Caco-2 (cell line): ENCODE measurements at regions not wholly inside any gene's neighbourhood (a gene's known extent, or its start where the extent isn't known, plus 50 kb on each side); places are given as distances from the start of the nearest gene placed in this dataset.

Experiments
- BruUV-seq: library from RNA; stranded (reverse); fragments of 400-500 nt; replicated peaks from 2 replicates; lab custom pipeline; 2021; lab: Mats Ljungman, UMichigan
- CTCF ChIA-PET: fragments of 300-600 bp; sonication (Branson Sonifier 250); formaldehyde crosslinking; loops from one replicate; lab custom pipeline; 2022; ENCODE audit warnings: antibody characterized with exemption; lab: Charles Lee
- POLR2A ChIA-PET: fragments of 300-600 bp; sonication (Branson Sonifier 250); formaldehyde crosslinking; loops from one replicate; lab custom pipeline; 2022; ENCODE audit warnings: antibody characterized with exemption; lab: Charles Lee
- DNase-seq, 2 experiments: peaks; one replicate each; pipeline versions ENCODE4 v3.0.0 to v3.0.0-alpha.2; 2020 to 2022
- H3K27me3 ChIP-seq: replicated peaks from 2 replicates; pipeline ENCODE4 v1.6.0; 2011; ENCODE audit warnings: low read length; ENCODE audit not compliant: control insufficient read depth, insufficient read depth
- H3K36me3 ChIP-seq: 2 replicates; pipeline ENCODE4 v1.5.1; 2011; ENCODE audit warnings: low read length; ENCODE audit not compliant: control insufficient read depth, insufficient read depth
- H3K4me1 ChIP-seq: fragments of 250-450 bp; sonication (Bioruptor Pico); 2 replicates; pipeline ENCODE4 v1.5.1; 2020; ENCODE audit warnings: mild to moderate bottlenecking
- H3K4me3 ChIP-seq: 2 replicates; pipeline ENCODE4 v1.5.1; 2011; ENCODE audit warnings: low read depth, mild to moderate bottlenecking, control low read depth, low read length
- H3K9me3 ChIP-seq: fragments of 250-450 bp; sonication (Bioruptor Pico); 2 replicates; pipeline ENCODE4 v1.5.1; 2020; ENCODE audit warnings: mild to moderate bottlenecking, moderate library complexity
- H3K27ac Mint-ChIP-seq: one replicate; pipeline ENCODE4 v1.8.0; 2022; ENCODE audit warnings: mixed read lengths; ENCODE audit not compliant: unreplicated experiment
- H3K27me3 Mint-ChIP-seq: one replicate; pipeline ENCODE4 v1.8.0; 2022; ENCODE audit warnings: mixed read lengths; ENCODE audit not compliant: insufficient read depth, unreplicated experiment
- H3K36me3 Mint-ChIP-seq: one replicate; pipeline ENCODE4 v1.8.0; 2022; ENCODE audit warnings: mild to moderate bottlenecking, mixed read lengths; ENCODE audit not compliant: insufficient read depth, unreplicated experiment
- H3K4me1 Mint-ChIP-seq: one replicate; pipeline ENCODE4 v1.8.0; 2022; ENCODE audit warnings: low read depth, mixed read lengths; ENCODE audit not compliant: unreplicated experiment
- H3K4me3 Mint-ChIP-seq: one replicate; pipeline ENCODE4 v1.8.0; 2022; ENCODE audit warnings: mild to moderate bottlenecking, moderate library complexity, mixed read lengths; ENCODE audit not compliant: unreplicated experiment
- H3K9me3 Mint-ChIP-seq: one replicate; pipeline ENCODE4 v1.8.0; 2022; ENCODE audit warnings: mixed read lengths; ENCODE audit not compliant: unreplicated experiment
- intact Hi-C: fragments of 100-400 bp; cut with micrococcal nuclease; formaldehyde crosslinking; loops from one replicate; pipeline ENCODE4 v1.10.0; 2022; ENCODE audit not compliant: unreplicated experiment
- TF ChIP-seq, protein P1 (sequence below), 2 experiments: fragments of 200-600 bp in 1 of 2; IDR thresholded peaks; 1 replicate in 1 of 2; 2 replicates in 1 of 2; pipeline versions ENCODE4 v1.5.1 to v1.8.0; 2011 to 2022; ENCODE audit warnings: antibody characterized with exemption in 1 of 2, control low read depth in 1 of 2, inconsistent platforms in 1 of 2, low read depth in 1 of 2, low read length in 1 of 2, mild to moderate bottlenecking in 1 of 2, moderate library complexity in 1 of 2; ENCODE audit not compliant: insufficient read depth in 1 of 2, severe bottlenecking in 1 of 2, unreplicated experiment in 1 of 2

DNA sequence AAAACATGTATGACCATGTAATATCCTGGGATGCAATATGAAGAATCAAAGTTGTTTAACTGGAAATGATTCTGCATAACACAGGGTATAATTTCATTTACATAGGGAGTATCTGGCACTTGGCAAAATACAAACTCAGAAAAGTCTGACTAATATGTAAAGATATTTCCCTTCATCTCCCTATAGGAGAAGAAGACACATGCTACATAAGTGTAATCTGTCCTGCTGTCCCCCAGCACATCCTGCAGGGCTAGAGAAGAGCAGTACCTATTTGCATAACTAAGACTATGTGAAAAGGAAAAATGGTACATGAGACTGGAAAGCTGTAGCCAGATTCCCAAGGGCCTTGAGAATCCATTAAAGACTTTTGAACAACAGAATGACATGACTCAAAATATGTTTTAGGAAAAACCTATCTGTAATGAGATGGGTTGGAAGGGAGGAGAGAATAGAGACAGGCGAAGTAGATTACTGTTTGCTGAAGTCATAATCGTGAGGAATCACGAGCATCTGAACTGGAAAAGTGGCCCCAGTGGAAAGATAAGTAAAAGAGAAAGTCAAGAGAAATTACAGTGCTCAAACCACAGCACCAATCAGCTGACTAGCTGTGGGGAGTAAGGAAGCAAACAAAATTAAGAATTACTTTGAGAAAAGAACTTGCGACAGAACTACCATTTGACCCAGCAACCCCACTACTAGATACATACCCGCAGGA lies 155.1 kb upstream of the HMGA2 start:
- no peaks in the 10 kb centered on the region for H3K4me1 Mint-ChIP-seq
- DNase-seq, result no peak
- no peak overlapping the region for H3K27ac Mint-ChIP-seq
- no peaks in the 10 kb centered on the region for H3K27me3 ChIP-seq
- no peak overlapping the region for H3K4me3 Mint-ChIP-seq
- no peaks in the 10 kb centered on the region for H3K36me3 ChIP-seq
- no peak overlapping the region for H3K4me3 ChIP-seq
- H3K27me3 Mint-ChIP-seq, result no peaks in the 10 kb centered on the region
- CTCF ChIA-PET, result no interaction called here
- BruUV-seq, result no TSS peak
- intact Hi-C loops, result no loop called here
- no peaks in the 10 kb centered on the region for H3K9me3 ChIP-seq
- H3K4me1 ChIP-seq, result no peaks in the 10 kb centered on the region
- TF ChIP-seq, protein P1, sequence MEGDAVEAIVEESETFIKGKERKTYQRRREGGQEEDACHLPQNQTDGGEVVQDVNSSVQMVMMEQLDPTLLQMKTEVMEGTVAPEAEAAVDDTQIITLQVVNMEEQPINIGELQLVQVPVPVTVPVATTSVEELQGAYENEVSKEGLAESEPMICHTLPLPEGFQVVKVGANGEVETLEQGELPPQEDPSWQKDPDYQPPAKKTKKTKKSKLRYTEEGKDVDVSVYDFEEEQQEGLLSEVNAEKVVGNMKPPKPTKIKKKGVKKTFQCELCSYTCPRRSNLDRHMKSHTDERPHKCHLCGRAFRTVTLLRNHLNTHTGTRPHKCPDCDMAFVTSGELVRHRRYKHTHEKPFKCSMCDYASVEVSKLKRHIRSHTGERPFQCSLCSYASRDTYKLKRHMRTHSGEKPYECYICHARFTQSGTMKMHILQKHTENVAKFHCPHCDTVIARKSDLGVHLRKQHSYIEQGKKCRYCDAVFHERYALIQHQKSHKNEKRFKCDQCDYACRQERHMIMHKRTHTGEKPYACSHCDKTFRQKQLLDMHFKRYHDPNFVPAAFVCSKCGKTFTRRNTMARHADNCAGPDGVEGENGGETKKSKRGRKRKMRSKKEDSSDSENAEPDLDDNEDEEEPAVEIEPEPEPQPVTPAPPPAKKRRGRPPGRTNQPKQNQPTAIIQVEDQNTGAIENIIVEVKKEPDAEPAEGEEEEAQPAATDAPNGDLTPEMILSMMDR (IDR thresholded peaks at IDR 0.05; ENCODE audit: insufficient read depth in 1 of 2, low read depth in 1 of 2, low read length in 1 of 2, severe bottlenecking in 1 of 2, unreplicated experiment in 1 of 2), result no peak
- H3K9me3 Mint-ChIP-seq, result peaks cover 17% of the 10 kb centered on the region
- POLR2A ChIA-PET, result no interaction called here
- H3K36me3 Mint-ChIP-seq, result no peaks in the 10 kb centered on the region

DNA sequence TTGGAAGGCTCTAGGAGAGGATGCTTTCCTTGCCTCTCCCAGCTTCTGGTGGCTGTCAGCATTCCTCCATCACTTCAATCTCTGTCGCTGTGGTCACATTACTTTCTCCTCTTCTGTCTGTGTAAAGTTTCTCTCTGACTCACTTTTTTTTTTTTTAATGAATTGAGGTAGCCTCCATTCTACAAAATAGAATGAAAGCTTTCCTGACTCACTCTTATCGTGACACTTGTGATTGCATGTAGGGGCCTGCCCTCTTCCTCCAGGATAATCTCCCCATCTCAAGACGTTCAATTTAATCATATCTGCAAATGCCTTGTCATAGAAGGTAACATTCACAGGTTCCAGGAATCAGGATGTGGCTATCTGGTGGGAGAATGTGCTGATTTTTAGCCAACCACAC lies 153.5 kb upstream of the HMGA2 start:
- ChIA-PET CTCF (no interaction called here), POLR2A (no interaction called here)
- no TSS peak for BruUV-seq
- H3K27me3 ChIP-seq, result no peaks in the 10 kb centered on the region
- no peak overlapping the region for H3K4me3 Mint-ChIP-seq
- DNase-seq, result no peak
- no peaks in the 10 kb centered on the region for H3K36me3 Mint-ChIP-seq
- H3K4me3 ChIP-seq, result no peak overlapping the region
- H3K9me3 ChIP-seq, result no peaks in the 10 kb centered on the region
- no peaks in the 10 kb centered on the region for H3K4me1 ChIP-seq
- no peaks in the 10 kb centered on the region for H3K27me3 Mint-ChIP-seq
- no peak overlapping the region for H3K27ac Mint-ChIP-seq
- TF ChIP-seq, protein P1 (IDR thresholded peaks at IDR 0.05; ENCODE audit: insufficient read depth in 1 of 2, low read depth in 1 of 2, low read length in 1 of 2, severe bottlenecking in 1 of 2, unreplicated experiment in 1 of 2), result no peak
- no peaks in the 10 kb centered on the region for H3K4me1 Mint-ChIP-seq
- intact Hi-C loops, result loop anchor here (5.0 kb wide), 1 partner anchor 68 kb away; no protein-coding TSS in a partner anchor
- H3K9me3 Mint-ChIP-seq, result peaks cover under 1% of the 10 kb centered on the region
- no peaks in the 10 kb centered on the region for H3K36me3 ChIP-seq

DNA sequence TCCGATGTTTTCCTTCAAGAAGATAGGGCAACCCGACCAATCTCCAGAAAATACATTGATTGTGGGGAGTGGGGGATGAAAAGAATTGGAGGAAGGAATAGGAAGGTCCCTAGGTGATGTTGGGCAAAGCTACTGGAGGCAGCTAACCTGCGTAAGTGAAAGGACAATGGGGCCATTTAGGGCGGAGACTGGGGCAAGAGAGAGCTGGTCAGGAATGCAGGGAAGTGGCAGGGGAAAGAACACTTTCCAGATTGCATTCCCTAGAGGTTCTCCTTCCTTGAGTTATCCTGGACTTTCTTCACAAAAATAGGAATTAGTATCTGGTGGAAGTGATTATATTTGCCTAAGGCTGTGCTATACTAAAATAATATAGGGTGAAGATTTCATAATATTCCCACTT lies 151.8 kb upstream of the HMGA2 start:
- Mint-ChIP-seq H3K27ac (no peak overlapping the region), H3K36me3 (no peaks in the 10 kb centered on the region), H3K9me3 (no peaks in the 10 kb centered on the region), H3K4me1 (no peaks in the 10 kb centered on the region), H3K4me3 (no peak overlapping the region), H3K27me3 (no peaks in the 10 kb centered on the region)
- H3K4me3 ChIP-seq, result no peak overlapping the region
- TF ChIP-seq, protein P1 (IDR thresholded peaks at IDR 0.05; ENCODE audit: insufficient read depth in 1 of 2, low read depth in 1 of 2, low read length in 1 of 2, severe bottlenecking in 1 of 2, unreplicated experiment in 1 of 2), result no peak
- H3K36me3 ChIP-seq, result no peaks in the 10 kb centered on the region
- H3K27me3 ChIP-seq, result no peaks in the 10 kb centered on the region
- DNase-seq, result no peak
- CTCF ChIA-PET, result no interaction called here
- BruUV-seq, result no TSS peak
- H3K9me3 ChIP-seq, result no peaks in the 10 kb centered on the region
- no peaks in the 10 kb centered on the region for H3K4me1 ChIP-seq
- POLR2A ChIA-PET, result no interaction called here
- intact Hi-C loops, result loop anchor here (2.0 to 5.0 kb wide), 2 partner anchors 70 to 366 kb away; no protein-coding TSS in a partner anchor
